ENCODE measurements at regions not wholly inside any gene's neighbourhood (a gene's known extent, or its start where the extent isn't known, plus 50 kb on each side); places are given as distances from the start of the nearest gene placed in this dataset.
"Not testable (repeated sequence)": the region's sequence is repeated elsewhere in the genome, so short reads cannot be mapped to it uniquely, and the experiment has no call there.

DNA sequence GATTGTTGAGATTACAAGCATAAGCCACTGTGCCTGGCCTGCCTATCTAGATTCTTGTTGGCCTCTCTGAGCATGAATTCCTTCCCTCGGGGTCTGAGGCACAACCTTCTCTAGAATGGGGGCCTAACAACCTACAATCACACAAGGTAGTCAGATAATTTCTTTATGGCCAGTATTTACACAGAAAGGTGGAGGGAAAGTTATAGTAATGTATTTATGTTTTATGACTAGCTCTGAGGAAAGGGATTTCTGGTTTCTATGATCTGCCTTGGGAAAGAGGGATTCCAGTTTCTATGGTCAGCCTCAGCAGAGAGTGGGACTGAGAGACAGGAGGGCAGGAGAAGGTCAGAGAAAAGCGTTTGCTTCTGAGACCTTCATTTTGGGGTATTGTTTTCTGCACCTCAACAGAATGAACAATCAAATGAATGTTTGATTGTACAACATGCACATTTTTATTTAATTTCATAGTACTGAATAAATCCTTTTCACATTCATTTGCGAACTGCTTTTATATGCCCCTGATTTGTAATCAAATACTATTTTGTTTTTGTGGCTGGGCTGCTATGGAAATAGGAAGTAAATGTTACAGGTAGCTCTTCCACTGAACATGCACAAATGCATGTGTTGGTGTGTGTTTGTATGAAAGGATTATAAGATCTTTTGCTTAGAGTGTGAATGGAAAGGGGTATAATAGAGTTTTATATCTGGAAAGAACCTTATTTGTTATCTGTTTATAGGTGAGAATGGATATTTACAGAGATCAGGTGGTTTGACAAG, 499.7 kb upstream of the RGS6 start:
- peaks cover 26% of the 10 kb centered on the region for H3K4me1 Mint-ChIP-seq
- no peak overlapping the region for H3K4me3 Mint-ChIP-seq
- H3K27ac Mint-ChIP-seq = no peak overlapping the region
- no peak for DNase-seq (ENCODE audit: low spot score in 2 of 2)
- peaks cover 14% of the 10 kb centered on the region for H3K36me3 Mint-ChIP-seq
- H3K9me3 Mint-ChIP-seq = peaks cover 2% of the 10 kb centered on the region
- no peak for ATAC-seq

DNA sequence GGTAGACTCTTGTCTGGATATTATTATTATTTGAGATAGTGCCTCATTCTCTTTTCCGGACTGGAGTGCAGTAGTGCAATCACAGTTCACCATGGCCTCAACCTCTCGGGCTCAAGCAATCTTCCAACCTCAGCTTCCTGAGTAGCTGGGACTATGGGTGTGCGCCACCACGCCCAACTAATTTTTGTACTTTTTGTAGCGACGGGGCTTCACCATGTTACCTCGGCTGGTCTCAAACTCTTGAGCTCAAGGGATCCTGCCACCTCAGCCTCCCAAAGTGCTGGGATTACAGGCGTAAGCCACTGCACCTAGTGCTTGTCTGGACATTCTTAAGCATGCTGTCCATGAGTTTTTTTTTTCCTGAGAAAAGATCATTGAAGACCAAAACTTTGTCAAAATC, 498.9 kb upstream of the RGS6 start:
- Mint-ChIP-seq H3K4me1 (peaks cover 32% of the 10 kb centered on the region), H3K4me3 (no peak overlapping the region), H3K9me3 (no peaks in the 10 kb centered on the region), H3K27ac (no peak overlapping the region), H3K36me3 (peaks cover 10% of the 10 kb centered on the region)
- DNase-seq (ENCODE audit: low spot score in 2 of 2) (no peak), ATAC-seq (no peak)

DNA sequence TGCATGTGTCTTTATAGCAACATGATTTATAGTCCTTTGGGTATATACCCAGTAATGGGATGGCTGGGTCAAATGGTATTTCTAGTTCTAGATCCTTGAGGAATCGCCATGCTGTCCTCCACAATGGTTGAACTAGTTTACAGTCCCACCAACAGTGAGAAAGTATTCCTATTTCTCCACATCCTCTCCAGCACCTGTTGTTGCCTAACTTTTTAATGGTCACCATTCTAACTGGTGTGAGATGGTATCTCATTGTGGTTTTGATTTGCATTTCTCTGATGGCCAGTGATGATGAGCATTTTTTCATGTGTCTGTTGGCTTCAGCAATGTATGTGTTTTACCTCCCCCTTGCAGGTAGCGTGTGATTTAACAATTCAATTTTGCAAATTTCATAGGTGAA, 496.6 kb upstream of the RGS6 start:
- H3K9me3 Mint-ChIP-seq; H3K27ac Mint-ChIP-seq; H3K36me3 Mint-ChIP-seq; ATAC-seq; DNase-seq (ENCODE audit: low spot score in 2 of 2); H3K4me3 Mint-ChIP-seq: not testable (repeated sequence)
- peaks cover 30% of the 10 kb centered on the region for H3K4me1 Mint-ChIP-seq

DNA sequence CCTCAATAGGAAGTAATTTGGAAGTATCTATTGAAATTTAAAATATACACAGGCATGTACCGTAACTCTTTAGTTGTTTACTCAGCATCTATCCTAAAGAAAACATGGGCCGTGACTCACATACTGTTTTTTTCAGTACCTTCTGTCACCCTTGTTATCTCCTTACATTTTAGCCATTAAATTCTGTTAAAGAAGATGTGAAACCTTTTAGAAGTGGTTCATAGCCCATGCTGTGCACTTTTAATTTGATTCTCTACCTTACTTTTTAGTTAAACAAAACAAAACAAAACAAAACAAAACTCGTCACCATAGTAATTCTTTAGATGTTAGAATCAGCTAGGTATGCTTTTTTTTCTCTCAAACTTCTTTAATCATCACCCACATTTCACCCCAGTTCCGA, 494.4 kb upstream of the RGS6 start:
- Mint-ChIP-seq H3K4me1 (peaks cover 20% of the 10 kb centered on the region), H3K9me3 (no peaks in the 10 kb centered on the region), H3K27ac (no peak overlapping the region), H3K4me3 (no peak overlapping the region), H3K36me3 (peaks cover 5% of the 10 kb centered on the region)
- ATAC-seq = no peak
- DNase-seq (ENCODE audit: low spot score in 2 of 2) = no peak

DNA sequence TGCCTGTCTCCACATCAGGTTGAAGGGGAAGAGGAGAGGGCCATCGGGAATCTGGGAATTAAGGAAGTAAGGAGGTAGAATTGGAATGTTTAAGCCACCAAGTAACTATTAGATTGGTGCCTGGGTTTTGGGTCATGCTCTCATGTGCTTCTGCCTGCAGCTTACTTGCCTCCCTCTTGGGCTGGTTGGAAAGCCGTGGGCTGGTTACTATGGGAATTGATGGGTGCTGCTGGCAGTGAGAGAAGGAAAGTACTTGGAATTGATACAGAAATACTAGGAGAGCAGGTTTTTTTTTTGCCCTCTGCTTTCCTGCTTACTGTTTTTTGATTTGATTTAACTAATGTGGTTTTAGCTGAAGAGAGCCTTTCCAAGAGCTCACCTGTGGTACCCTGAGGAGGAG, 493.5 kb upstream of the RGS6 start:
- ATAC-seq (no peak), DNase-seq (ENCODE audit: low spot score in 2 of 2) (no peak)
- Mint-ChIP-seq H3K4me1 (peaks cover 18% of the 10 kb centered on the region), H3K27ac (no peak overlapping the region), H3K4me3 (no peak overlapping the region), H3K36me3 (peaks cover 5% of the 10 kb centered on the region), H3K9me3 (no peaks in the 10 kb centered on the region)

DNA sequence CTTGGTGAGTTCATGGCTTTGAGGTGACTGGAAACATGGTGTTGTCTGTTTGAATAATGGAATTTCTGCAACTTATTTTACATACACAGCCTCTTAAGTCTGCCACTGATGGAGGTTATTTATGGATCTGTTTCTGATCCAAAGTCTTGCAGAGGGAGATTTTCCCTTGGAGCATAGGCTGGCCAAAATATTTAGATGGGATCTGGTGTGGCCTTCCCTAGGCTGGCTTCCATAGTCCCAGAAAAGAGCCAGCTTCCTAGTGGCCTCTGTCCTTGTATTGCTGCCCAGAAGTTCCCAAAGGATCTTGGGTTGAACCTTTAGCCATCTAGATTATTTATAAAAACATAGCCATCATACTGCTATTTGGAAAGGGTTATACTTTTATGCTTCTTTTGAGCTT, 491.1 kb upstream of the RGS6 start:
- H3K36me3 Mint-ChIP-seq = peaks cover 5% of the 10 kb centered on the region

DNA sequence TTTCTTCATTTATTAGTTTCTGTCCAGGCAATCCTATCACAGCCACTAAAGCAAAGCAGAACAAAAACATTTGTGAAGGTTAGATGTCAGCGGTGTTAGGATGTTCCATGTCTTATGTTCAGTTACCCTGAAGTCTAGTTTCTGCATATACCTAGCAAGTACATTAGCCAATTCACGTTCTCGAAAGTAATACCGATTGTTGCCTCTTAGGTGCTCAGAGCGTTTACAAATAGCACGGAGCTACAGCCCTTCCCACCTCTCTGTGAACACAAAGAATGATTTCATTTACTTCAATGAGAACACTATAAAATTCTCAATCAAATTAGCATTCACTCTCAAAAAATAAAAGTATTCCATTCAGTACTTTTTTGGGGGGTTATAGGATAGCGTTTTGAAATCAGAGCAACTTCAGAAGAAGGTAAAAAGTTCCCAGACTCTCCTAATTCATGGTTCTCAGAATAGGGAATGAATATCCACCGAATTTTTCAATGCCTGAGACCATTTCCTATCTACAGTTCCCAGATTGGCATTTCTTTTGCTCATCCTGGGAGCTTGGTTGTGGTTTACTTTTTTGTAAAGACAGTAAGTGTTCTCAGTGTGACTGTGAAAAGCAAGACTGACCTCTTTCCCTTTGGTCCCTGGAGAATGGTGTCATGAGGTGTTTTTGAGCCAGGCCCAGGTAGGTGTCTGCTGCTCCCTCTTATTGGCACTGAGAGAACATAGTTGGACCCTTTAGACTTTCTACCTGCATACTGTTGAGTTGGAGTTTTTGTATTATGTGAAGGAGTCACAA, 488.0 kb upstream of the RGS6 start:
- peak overlapping the region; percentile 40 for H3K27ac Mint-ChIP-seq
- H3K4me1 Mint-ChIP-seq = peaks cover 2% of the 10 kb centered on the region
- no peak overlapping the region for H3K4me3 Mint-ChIP-seq
- DNase-seq (ENCODE audit: low spot score in 2 of 2) (no peak), ATAC-seq (no peak)
- H3K9me3 Mint-ChIP-seq = no peaks in the 10 kb centered on the region
- H3K36me3 Mint-ChIP-seq = no peaks in the 10 kb centered on the region

More for the DNA sequence above, 491.1 kb upstream of the RGS6 start:
- ATAC-seq (no peak), DNase-seq (ENCODE audit: low spot score in 2 of 2) (no peak)
- no peaks in the 10 kb centered on the region for H3K9me3 Mint-ChIP-seq
- H3K4me3 Mint-ChIP-seq = no peak overlapping the region
- H3K4me1 Mint-ChIP-seq = peaks cover 18% of the 10 kb centered on the region
- no peak overlapping the region for H3K27ac Mint-ChIP-seq

DNA sequence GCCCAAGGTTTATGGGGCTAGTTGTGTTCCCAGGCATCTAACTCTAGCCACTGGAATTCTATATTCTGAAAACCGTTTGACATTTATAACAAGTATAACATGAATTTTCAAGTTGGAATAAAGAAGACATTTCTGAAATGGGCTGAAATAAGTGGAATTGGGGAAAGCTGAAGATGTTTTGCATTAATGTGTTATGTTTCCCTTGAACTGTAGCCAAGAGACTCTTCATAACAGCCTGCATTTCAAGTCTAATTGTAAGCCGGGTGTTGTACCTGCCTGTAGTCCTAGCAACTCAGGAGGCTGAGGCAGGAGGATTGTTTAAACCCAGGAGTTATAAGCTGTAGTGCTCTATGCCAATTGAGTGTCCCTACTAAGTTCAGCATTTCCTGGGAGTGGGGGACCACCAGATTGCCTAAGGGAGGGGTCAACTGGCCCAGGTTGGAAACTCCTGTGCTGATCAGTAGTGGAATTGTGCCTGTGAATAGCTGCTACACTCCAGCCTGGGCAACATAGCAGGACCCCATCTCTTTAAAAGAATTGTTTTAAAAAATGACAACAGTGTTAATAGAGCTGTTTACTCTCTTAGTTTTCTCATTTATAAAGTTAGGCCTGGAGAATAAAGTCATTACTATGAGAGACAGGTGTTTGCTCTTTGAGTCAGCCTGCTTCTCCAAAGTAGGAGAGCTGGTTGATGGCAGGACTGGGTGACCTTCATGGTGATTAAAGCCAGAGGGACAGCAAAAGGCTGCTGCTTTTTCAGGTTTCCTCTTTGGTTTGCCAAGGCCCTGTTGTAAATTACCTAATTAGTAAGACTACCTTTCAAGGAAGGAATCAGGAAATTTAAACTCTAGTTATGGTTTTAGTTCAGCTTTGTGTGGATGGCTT, 483.6 kb upstream of the RGS6 start:
- DNase-seq (ENCODE audit: low spot score in 2 of 2) = no peak
- peaks cover 6% of the 10 kb centered on the region for H3K4me1 Mint-ChIP-seq
- no peak for ATAC-seq
- H3K36me3 Mint-ChIP-seq = no peaks in the 10 kb centered on the region
- H3K9me3 Mint-ChIP-seq = no peaks in the 10 kb centered on the region
- no peak overlapping the region for H3K4me3 Mint-ChIP-seq
- no peak overlapping the region for H3K27ac Mint-ChIP-seq

DNA sequence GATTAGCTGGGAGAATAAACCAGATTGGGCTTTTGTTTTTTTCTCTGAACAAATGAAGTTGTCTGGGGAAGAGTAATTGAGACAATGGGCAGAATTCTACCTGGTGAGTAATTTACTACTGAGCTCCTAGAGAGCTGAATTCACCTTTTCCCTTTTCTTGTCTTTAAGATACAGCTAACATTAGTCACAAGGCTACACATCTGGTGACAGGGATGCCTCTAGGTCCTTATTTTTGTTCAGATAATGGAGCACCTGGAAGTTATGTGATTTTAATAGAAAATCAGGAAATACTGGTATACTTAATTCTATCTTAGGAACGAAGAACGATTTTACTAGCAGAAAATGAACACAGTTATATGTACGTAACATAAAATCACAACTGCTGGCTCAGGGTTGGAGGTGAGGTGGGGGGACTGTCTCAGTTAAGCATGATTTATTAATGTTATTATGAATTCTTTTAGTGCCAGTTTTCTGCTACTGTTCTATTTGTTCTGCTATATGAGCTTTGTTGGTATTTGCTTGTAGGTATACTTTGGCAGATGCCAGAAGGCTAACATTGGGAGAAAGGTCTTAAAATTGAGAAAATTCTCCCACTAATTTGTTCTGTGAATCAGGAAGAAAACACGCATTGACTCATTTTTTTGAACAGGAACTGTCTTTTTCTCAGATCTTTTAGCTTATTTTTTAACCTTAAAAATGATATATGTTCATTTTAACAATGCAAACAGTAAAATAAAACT, 482.7 kb upstream of the RGS6 start:
- Mint-ChIP-seq H3K4me1 (peaks cover 7% of the 10 kb centered on the region), H3K9me3 (no peaks in the 10 kb centered on the region), H3K4me3 (no peak overlapping the region), H3K36me3 (no peaks in the 10 kb centered on the region), H3K27ac (no peak overlapping the region)
- no peak for ATAC-seq
- no peak for DNase-seq (ENCODE audit: low spot score in 2 of 2)

DNA sequence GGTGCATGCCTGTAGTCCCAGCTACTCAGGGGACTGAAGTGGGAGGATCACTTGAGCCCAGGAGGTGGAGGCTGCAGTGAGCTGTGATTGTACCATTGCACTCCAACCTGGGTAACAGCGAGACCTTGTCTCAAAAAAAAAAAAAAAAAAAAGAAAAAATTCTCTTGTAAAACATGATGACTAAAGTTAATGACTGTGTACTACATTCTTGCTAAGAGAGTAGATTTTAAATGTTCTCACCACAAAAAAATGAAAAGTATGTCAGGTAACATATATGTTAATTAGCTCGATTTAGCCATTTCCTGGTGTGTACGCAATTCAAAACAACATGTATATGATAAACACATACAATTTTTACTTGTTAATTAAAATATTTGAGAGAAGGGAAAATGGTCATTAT, 480.7 kb upstream of the RGS6 start:
- H3K9me3 Mint-ChIP-seq = no peaks in the 10 kb centered on the region
- no peak for DNase-seq (ENCODE audit: low spot score in 2 of 2)
- H3K4me1 Mint-ChIP-seq = peaks cover 16% of the 10 kb centered on the region
- H3K27ac Mint-ChIP-seq = no peak overlapping the region
- no peaks in the 10 kb centered on the region for H3K36me3 Mint-ChIP-seq
- no peak overlapping the region for H3K4me3 Mint-ChIP-seq
- ATAC-seq = no peak

DNA sequence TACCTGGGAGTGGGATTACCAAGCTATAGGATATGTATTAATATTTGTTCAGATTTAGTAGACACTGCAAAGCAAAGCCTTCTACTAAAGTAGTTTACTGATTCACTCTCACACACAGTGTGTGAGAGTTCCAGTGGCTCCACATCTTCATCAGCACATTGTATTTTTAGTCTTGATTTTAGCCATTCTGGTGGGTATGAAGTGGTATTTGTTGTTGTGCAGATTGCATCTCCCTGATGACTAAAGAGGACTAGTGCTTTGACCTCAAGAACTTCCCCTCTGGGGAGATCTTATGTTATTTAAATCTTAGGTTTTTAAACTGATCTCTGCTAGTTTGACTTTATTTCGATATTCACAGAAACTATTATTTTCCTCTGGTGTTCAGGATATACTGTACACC, 479.7 kb upstream of the RGS6 start:
- no peak overlapping the region for H3K4me3 Mint-ChIP-seq
- H3K9me3 Mint-ChIP-seq = no peaks in the 10 kb centered on the region
- DNase-seq (ENCODE audit: low spot score in 2 of 2) = no peak
- H3K4me1 Mint-ChIP-seq = peaks cover 16% of the 10 kb centered on the region
- H3K36me3 Mint-ChIP-seq = no peaks in the 10 kb centered on the region
- H3K27ac Mint-ChIP-seq = no peak overlapping the region
- peak; percentile 99 for ATAC-seq

DNA sequence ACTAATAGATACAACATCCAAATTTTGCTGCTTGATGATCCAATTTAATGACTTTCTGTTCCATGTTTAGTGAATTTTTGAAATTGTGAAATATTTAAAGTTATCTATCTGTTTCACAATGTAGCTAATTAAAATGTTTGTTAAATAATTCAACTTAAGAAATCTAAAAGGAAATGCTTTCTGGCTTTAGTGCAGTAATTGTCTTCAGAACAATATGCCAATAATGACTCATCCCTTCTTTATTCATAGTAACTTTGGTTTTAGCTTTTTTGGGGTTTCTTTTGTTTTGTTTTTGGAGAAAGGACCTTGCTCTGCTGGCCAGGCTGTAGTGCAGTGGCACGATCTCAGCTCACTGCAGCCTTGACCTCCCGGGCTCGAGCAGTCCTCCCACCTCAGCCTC, 479.2 kb upstream of the RGS6 start:
- Mint-ChIP-seq H3K4me3 (no peak overlapping the region), H3K36me3 (no peaks in the 10 kb centered on the region), H3K9me3 (no peaks in the 10 kb centered on the region), H3K4me1 (peaks cover 16% of the 10 kb centered on the region), H3K27ac (no peak overlapping the region)
- DNase-seq (ENCODE audit: low spot score in 2 of 2) (no peak), ATAC-seq (no peak)

DNA sequence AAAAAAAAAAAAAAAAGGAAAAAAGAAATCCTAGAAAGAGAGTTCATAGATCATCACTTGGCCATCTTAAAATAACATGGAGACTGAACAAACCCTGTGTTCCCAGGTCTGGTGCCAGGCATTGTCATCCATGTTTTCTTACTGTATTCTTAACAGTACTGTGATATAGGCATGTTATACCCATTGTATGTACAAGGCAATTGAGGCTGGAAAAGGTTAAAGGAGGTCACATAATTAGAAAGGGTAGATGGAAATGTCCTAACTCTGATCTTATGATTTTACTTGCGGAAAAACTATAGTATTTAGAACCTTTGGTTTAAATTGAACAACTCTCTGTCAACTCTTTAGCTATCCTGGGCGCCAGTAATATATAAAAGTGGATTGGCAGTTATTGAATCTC, 478.2 kb upstream of the RGS6 start:
- ATAC-seq (no peak), DNase-seq (ENCODE audit: low spot score in 2 of 2) (no peak)
- H3K4me3 Mint-ChIP-seq = no peak overlapping the region
- no peak overlapping the region for H3K27ac Mint-ChIP-seq
- peaks cover 16% of the 10 kb centered on the region for H3K4me1 Mint-ChIP-seq
- H3K36me3 Mint-ChIP-seq = no peaks in the 10 kb centered on the region
- H3K9me3 Mint-ChIP-seq = no peaks in the 10 kb centered on the region

DNA sequence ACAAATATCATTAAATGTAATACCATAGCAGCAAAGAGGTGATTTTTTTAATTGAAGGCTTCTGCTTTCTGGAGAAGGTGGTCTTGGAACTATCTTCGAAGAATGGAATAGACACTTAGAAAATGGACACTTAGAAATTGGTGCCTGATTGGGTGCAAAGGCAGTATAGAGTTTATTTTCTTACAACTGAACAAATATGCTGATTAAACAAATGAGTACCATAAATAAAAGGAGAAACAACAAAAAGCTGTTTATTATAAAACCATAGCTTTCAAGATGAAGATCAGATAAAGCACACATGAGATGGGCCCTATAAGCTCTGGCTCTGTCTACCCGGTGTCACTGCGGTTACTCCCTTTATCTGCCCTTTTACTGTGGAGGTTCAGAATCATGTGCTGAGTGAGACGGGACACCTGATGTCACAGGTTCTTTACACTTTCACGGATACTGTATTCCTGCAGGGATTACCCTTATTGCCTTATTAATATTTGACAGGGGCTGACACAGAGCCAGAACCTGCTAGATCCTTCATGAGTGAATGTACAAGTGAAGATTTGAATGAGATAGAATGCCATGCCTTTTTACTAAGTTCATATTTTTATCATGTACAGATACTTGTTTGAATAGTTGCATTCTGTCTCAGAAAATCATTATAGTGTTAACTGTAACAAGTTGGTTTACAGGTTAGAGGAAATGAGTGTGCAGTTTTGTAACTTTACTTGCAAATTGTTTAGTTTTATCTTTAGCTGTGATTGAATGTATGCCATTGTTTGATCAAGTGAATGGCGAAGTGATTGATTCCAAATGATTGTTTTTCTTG, 477.5 kb upstream of the RGS6 start:
- Mint-ChIP-seq H3K27ac (no peak overlapping the region), H3K9me3 (no peaks in the 10 kb centered on the region), H3K4me1 (peaks cover 16% of the 10 kb centered on the region), H3K4me3 (no peak overlapping the region), H3K36me3 (no peaks in the 10 kb centered on the region)
- ATAC-seq = peak; percentile 51
- no peak for DNase-seq (ENCODE audit: low spot score in 2 of 2)

Data from stimulated activated effector memory CD8-positive, alpha-beta T cell treated with anti-CD3 and anti-CD28 coated beads, Interleukin-12 subunit alpha, Interleukin-12 subunit beta, amount 100 ng/mL, for 72 hours (primary cell).